ENCODE measurements at regions not wholly inside any gene's neighbourhood (a gene's known extent, or its start where the extent isn't known, plus 50 kb on each side); places are given as distances from the start of the nearest gene placed in this dataset.

DNA sequence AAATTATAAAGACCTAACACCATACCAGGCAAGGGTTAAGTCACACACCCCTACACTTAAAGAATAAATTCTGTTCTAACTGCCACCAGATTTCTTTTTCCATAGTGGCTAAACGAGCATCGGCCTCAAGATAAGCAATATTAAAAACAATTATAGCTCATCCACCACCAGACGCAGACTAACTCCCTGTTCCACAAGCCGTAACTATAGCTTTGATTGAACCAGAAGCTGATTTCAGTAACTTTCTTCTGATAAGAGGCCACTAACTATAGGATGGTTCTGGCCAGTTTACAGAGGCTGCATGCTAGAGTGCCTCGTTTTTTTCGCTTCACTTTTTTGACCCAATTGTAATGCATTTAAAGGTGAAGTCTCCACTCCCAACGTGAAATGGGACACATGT is 238.8 kb downstream of the MRPL39 start:
- CTCF ChIA-PET: interaction anchor here (2.4 kb wide), 1 partner anchor 17 kb away, joined by 17 read pairs; no protein-coding TSS in a partner anchor
- H3K27ac ChIP-seq (ENCODE audit: insufficient read depth, low read depth, low read length): no peak overlapping the region

More for the DNA sequence above, 238.8 kb downstream of the MRPL39 start:
- Histone ChIP-seq H3K4me1 (ENCODE audit: control insufficient read depth, extremely low read depth, insufficient read depth, low read length) (no peaks in the 10 kb centered on the region), H3K9me1 (replicated peaks; ENCODE audit: control insufficient read depth, extremely low read depth, insufficient read depth, low read length) (no peaks in the 10 kb centered on the region), H3K9me3 (replicated peaks; ENCODE audit: control insufficient read depth, insufficient read depth, low read length) (no peaks in the 10 kb centered on the region), H4K20me1 (replicated peaks; ENCODE audit: control insufficient read depth, extremely low read depth, insufficient read depth, low read length) (no peaks in the 10 kb centered on the region), H3K27me3 (ENCODE audit: control insufficient read depth in 2 of 2, insufficient read depth in 2 of 2, low read length in 2 of 2) (no peaks in the 10 kb centered on the region), H2AFZ (ENCODE audit: low read depth, low read length) (no peak overlapping the region), H3K79me2 (ENCODE audit: control insufficient read depth, insufficient read depth, low read length) (no peaks in the 10 kb centered on the region), H3K4me2 (ENCODE audit: insufficient read depth, low read length) (no peak overlapping the region), H3K36me3 (ENCODE audit: control insufficient read depth in 2 of 2, extremely low read depth in 1 of 2, insufficient read depth in 2 of 2, low read length in 2 of 2) (no peaks in the 10 kb centered on the region), H3K9ac (replicated peaks; ENCODE audit: extremely low read depth, insufficient read depth, low read length) (no peak overlapping the region), H3K4me3 (replicated peaks in 1 of 3; ENCODE audit: insufficient read depth in 1 of 3, low read depth in 1 of 3, low read length in 3 of 3) (no peak overlapping the region)
- FAIRE-seq (no peak), DNase-seq (ENCODE audit: low read depth, low spot score) (no peak)
- no TSS peak for BruUV-seq (replicated peaks)
- intact Hi-C loops (cut with micrococcal nuclease) (no loop called here), dilution Hi-C loops (cut with MboI; ENCODE audit: extremely low pct_ligation_motif_present, low sequenced_read_pairs) (no loop called here)
- TF ChIP-seq POLR2A (IDR thresholded peaks at IDR 0.05; ENCODE audit: low read depth, low read length) (no peak), JUN (IDR thresholded peaks at IDR 0.05; ENCODE audit: borderline replicate concordance, insufficient read depth, insufficient read length, low read depth) (no peak), MYC (IDR thresholded peaks at IDR 0.05; ENCODE audit: low read depth, low read length) (no peak), GATA2 (IDR thresholded peaks at IDR 0.05; ENCODE audit: insufficient read depth, insufficient read length, low read depth, low read length) (no peak), EZH2 (IDR thresholded peaks at IDR 0.05; ENCODE audit: borderline replicate concordance, low read depth, low read length, severe bottlenecking) (no peak), MAX (IDR thresholded peaks at IDR 0.05; ENCODE audit: insufficient read depth, insufficient read length) (no peak), POLR2AphosphoS5 (IDR thresholded peaks at IDR 0.05; ENCODE audit: insufficient read depth, low read depth, low read length) (no peak), CTCF (IDR thresholded peaks at IDR 0.05; ENCODE audit: extremely low read depth in 1 of 2, insufficient read depth in 1 of 2, low read depth in 1 of 2, low read length in 2 of 2) (no peak), FOS (IDR thresholded peaks at IDR 0.05; ENCODE audit: borderline replicate concordance, insufficient read depth, low read length) (no peak)
- POLR2A ChIA-PET: no interaction called here

Measured in endothelial cell of umbilical vein (primary cell).